HG03442 (cell line): ENCODE measurements at regions not wholly inside any gene's neighbourhood (a gene's known extent, or its start where the extent isn't known, plus 50 kb on each side); places are given as distances from the start of the nearest gene placed in this dataset.

Source experiments
- ATAC-seq: cut with Tn5 transposase; IDR thresholded peaks from one replicate; pipeline ENCODE4 v1.9.1; 2021; ENCODE audit warnings: mild to moderate bottlenecking, moderate library complexity; ENCODE audit not compliant: unreplicated experiment

DNA sequence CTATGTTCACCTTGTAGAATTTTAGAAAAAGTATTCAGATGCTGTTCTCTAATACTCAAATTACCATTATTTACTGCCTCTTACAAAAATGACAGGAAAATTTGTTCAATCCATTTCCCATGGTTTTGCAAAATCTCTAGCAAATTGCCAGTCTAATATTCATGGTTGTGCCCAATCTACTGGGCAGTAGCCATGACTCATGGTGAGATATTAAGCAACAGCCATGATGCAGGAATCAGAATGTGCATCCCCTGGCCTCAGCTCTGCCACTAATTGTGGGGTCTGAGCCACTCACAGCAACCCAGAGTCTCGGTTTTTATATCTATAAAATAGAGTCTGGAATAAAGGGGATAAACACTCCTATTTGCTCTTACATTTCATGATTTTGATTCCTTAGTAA, 353.6 kb downstream of the DEPDC1B start:
- no peak for ATAC-seq

DNA sequence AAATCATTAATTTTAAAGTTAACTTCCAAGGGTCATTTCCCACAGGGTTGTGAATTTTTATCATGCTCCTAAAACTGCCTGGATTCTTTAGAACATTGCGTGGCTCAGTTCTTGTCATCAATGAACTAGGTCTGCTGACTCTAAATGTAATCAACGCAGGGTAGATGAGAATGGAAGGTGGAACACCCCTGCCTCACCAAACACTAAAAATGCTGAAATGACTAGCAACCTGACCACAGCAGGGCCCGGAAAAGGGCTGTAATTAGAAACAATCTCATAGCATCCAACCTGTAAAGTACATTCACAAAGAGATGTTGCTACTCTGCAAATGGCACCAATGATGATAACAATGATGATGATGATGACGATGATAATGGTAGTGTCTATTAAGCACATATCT, 356.9 kb downstream of the DEPDC1B start:
- ATAC-seq: no peak

- ATAC-seq: peak; percentile 64
Observed at GRCh38 chr5:60340965-60341471, 358.9 kb downstream of the DEPDC1B start.

DNA sequence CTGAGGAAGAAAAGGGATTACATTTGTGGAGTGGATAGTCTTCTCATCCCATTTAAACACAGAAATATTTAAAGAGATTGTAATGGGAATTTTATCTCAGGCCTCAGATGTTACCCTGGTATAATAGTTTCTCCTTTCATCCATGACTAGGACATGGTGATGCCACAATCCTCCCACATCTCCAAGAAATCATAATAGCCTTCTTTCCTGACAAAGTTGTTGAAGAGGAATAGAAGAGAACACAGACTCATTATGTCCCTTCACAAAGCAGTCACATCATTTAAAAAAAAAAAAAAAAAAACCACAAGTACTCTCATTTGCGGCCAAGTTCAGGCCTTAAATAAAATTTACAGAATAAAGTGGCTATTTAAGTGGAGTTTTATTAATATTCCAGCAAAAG, 359.6 kb downstream of the DEPDC1B start:
- ATAC-seq: no peak

DNA sequence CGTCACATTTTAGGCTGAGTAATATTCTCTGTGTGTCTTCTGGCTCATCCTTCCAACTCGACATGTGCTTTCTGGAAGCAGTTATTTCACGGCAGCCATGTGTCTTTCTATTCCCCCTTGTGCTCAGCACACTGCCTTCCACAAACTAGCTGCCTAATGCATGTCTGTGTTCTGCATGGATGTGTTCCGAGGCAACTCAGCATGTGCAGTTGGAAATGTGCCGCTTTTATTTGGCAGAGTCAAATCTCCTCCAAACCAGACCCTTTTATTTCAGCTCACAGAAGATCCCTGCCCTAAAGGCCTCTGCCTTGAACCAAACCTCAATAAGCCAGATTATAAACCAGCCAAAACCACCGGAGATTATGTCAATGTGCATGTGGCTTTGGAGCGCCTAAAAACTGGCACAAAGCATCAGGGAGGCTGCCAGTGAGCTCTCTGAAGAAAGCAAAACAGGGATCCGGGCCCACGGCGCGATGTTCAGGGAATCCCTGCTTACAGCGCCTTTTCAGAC, 360.2 kb downstream of the DEPDC1B start:
- no peak for ATAC-seq

- ATAC-seq: no peak
Observed at GRCh38 chr5:60338846-60339245, 361.1 kb downstream of the DEPDC1B start.

GRCh38 chr5:60336491-60336890, 363.5 kb downstream of the DEPDC1B start:
- no peak for ATAC-seq

GRCh38 chr5:60335913-60336312, 364.1 kb downstream of the DEPDC1B start:
- no peak for ATAC-seq

DNA sequence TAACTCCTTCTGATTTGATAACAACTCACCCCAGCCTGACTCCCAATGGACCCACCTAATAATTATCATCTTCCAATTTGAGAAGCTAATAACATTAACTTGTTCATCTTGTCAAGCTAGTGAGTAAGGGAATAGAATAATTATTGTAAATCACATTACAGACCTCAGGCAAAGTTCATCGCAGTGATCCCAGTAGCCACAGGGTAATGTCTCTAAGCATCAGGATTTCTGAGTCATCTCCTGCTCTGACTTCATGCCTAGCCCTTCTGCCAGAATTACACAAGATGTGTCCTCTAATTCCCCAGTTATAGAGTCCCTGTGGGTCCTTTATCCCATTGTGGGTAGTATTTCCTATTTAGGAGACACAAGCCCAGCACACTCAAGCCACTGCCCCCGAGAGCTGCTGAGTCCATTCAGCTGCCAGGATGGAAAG, 365.7 kb downstream of the DEPDC1B start:
- ATAC-seq: no peak

DNA sequence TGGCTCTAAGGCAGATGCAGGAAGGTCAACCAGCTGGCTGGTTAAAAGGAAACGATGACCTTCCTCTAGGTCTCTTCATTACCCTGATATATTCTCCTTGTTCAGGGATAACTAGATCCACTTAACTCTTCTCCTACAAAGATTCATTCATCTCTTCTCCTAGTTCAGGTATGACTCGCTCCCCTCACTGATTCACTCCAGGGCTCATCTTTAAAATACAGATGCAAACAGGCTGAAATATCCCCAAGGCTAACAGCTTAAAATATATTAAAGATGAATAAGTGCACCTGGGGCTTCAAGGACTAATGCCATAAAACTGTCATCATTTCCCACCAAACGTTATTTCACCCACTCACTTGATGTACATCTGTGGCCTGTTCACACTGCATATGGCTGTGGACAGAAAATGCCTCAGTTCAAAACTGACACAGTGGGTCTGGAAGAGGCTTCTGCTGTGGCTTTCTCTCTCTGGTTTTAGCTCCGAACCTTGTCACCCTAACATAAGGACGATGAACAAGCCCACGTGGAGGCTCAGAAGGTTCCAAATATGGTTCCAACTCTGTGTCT, 366.9 kb downstream of the DEPDC1B start:
- ATAC-seq: peak; percentile 28

GRCh38 chr5:60332244-60333004, 367.5 kb downstream of the DEPDC1B start:
- peak; percentile 93 for ATAC-seq

- no peak for ATAC-seq
Observed at GRCh38 chr5:60330236-60330635, 369.7 kb downstream of the DEPDC1B start.

- no peak for ATAC-seq
Observed at GRCh38 chr5:60325870-60326269, 374.1 kb downstream of the DEPDC1B start.

DNA sequence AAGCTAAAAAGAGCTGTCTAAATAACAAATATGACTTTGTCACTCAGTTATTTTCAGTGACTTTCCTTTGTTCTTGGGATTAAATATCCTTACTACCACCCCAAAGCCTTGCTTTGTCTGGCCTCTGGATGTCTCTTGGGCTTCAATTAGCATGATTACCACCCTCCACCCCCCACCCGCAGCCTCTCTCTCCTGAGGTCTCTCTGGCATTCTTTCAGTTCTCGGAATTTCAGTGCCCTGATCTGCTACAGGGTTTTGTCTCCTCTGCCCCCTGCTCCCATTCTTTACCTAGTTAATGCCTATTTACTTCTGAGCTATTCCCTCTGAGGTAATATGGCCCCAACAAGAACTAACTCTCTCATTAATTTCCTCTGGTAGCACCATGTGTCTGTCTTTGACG, 376.4 kb downstream of the DEPDC1B start:
- ATAC-seq: no peak

DNA sequence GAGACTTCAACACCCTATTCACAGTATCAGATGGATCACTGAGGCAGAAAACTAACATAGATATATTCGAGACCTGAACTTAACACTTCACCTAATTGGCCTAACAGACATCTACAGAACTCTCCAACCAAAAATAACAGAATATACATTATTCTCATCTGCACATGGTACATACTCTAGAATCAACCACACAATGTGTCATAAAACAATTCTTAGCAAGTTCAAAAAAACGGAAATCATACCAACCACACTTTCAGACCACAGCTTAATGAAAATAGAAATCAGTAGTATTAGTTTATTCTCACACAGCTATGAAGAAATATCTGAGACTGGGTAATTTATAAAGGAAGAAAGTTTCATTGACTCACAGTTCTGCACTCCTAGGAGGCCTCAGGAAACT, 387.9 kb downstream of the DEPDC1B start:
- ATAC-seq: no peak

- ATAC-seq: no peak
Observed at GRCh38 chr5:60299944-60300343, 400.0 kb downstream of the DEPDC1B start.

- no peak for ATAC-seq
Observed at GRCh38 chr5:60297658-60298057, 402.3 kb downstream of the DEPDC1B start.

DNA sequence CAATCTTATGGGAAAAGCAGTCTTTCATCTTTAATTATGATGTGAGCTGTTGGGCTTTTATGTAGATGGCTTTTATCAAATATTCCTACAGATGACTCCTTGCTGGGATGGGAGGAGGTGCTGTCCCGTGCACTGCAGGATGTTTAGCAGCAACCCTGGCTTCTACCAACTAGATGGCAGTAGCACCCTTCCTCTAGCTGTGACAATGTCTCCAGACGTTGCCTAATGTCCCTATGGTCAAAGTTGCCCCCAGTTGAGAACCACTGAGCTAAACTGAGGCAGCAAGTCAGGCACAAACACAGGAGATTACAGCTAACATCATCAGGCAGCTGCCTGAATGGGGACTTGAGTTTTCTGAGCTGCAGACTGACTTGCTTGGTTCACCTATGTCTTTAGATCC, 401.9 kb upstream of the PDE4D start:
- ATAC-seq: peak; percentile 63

DNA sequence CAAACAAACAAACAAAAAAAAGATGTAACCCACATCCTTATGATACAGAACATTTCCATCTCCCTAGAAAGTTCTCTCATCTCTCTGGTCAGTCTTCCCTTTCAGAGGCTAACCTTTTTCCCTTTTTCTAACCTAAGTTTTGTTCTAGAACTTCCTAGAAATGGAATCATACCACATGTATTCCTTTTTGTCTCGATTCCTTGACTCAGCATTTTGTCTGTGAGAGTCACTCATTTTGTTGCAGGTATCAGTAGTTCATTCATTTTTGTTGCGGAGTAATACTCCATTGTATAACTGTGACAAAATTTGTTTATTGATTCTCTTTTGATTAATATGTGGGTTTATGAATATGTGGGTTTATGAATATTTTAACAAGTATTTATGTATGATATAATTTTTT, 400.0 kb upstream of the PDE4D start:
- ATAC-seq: no peak

DNA sequence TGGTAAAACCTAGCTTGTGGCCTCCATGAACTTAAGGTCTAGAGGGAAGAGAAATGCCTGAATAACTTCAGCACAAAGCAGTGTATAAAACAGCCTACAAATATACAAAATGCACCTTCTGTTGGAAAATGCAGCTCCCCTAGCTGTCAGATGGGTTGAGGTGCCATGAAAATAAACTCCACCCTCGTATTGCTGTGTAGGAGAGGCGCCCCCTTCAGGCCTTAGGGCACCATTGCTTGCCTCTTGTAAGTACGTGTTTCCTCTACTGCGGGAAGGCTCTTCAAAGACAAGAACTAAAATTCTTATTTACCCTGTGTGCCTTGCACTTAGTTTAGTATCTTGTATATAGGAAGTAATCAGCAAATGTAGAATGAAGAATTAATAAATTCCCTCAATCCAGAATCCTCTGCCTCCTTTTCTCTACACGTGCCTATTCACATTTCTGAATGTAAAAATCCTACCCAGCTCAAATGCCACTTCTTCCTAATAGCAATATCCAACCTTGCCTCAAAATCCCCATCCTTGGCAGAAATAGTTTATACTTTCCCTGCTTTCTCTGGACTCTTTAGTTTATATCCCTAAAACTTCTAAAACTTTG, 393.7 kb upstream of the PDE4D start:
- peak; percentile 57 for ATAC-seq

- no peak for ATAC-seq
Observed at GRCh38 chr5:60285910-60286309, 392.4 kb upstream of the PDE4D start.

DNA sequence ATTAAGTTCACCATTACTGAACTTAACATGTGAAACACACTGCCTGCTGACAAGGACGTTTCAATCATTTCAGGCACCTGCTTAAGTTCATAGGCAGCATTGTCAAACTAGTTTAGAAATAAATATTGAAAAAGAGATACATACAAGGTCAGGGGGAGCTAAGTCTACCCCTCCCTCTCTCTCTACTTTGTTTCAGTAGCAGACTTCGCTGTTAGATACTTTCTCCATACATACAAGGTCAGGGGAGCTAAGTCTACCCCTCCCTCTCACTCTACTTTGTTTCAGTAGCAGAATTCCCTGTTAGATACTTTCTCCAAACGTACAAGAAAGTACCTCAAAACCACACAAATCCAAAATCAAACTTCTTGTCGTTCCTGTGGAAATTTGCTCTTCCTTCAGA, 387.4 kb upstream of the PDE4D start:
- ATAC-seq: no peak
